ENCODE measurements at regions not wholly inside any gene's neighbourhood (a gene's known extent, or its start where the extent isn't known, plus 50 kb on each side); places are given as distances from the start of the nearest gene placed in this dataset.

- no peak for TF ChIP-seq CTCF (IDR thresholded peaks at IDR 0.05; ENCODE audit: unreplicated experiment)
- DNase-seq (ENCODE audit: low spot score, unreplicated experiment): no peak
- Mint-ChIP-seq H3K4me1 (ENCODE audit: low read depth) (peaks cover 10% of the 10 kb centered on the region), H3K36me3 (ENCODE audit: insufficient read depth) (no peaks in the 10 kb centered on the region), H3K4me3 (ENCODE audit: low read depth) (no peak overlapping the region), H3K27me3 (no peaks in the 10 kb centered on the region), H3K9me3 (ENCODE audit: low read depth) (peaks cover 3% of the 10 kb centered on the region), H3K27ac (no peak overlapping the region)
These were observed 1026.4 kb upstream of the COX7C start for GRCh38 chr5:85591311-85591710.

- Mint-ChIP-seq H3K27ac (no peak overlapping the region), H3K27me3 (no peaks in the 10 kb centered on the region), H3K36me3 (ENCODE audit: insufficient read depth) (no peaks in the 10 kb centered on the region), H3K9me3 (ENCODE audit: low read depth) (no peaks in the 10 kb centered on the region), H3K4me3 (ENCODE audit: low read depth) (no peak overlapping the region), H3K4me1 (ENCODE audit: low read depth) (no peaks in the 10 kb centered on the region)
- DNase-seq (ENCODE audit: low spot score, unreplicated experiment): no peak
- TF ChIP-seq CTCF (IDR thresholded peaks at IDR 0.05; ENCODE audit: unreplicated experiment): no peak
These were observed 1014.9 kb upstream of the COX7C start for GRCh38 chr5:85602843-85603242.

GRCh38 chr5:85604378-85604777 lies 1013.4 kb upstream of the COX7C start:
- H3K36me3 Mint-ChIP-seq (ENCODE audit: insufficient read depth): no peaks in the 10 kb centered on the region
- H3K4me3 Mint-ChIP-seq (ENCODE audit: low read depth): no peak overlapping the region
- H3K27me3 Mint-ChIP-seq: no peaks in the 10 kb centered on the region
- no peak overlapping the region for H3K27ac Mint-ChIP-seq
- no peak for DNase-seq (ENCODE audit: low spot score, unreplicated experiment)
- no peak for TF ChIP-seq CTCF (IDR thresholded peaks at IDR 0.05; ENCODE audit: unreplicated experiment)
- no peaks in the 10 kb centered on the region for H3K4me1 Mint-ChIP-seq (ENCODE audit: low read depth)
- H3K9me3 Mint-ChIP-seq (ENCODE audit: low read depth): no peaks in the 10 kb centered on the region

- H3K4me1 Mint-ChIP-seq (ENCODE audit: low read depth): no peaks in the 10 kb centered on the region
- H3K4me3 Mint-ChIP-seq (ENCODE audit: low read depth): no peak overlapping the region
- DNase-seq (ENCODE audit: low spot score, unreplicated experiment): no peak
- H3K27ac Mint-ChIP-seq: no peak overlapping the region
- H3K27me3 Mint-ChIP-seq: no peaks in the 10 kb centered on the region
- H3K36me3 Mint-ChIP-seq (ENCODE audit: insufficient read depth): no peaks in the 10 kb centered on the region
- TF ChIP-seq CTCF (IDR thresholded peaks at IDR 0.05; ENCODE audit: unreplicated experiment): no peak
- H3K9me3 Mint-ChIP-seq (ENCODE audit: low read depth): no peaks in the 10 kb centered on the region
These were observed 1013.0 kb upstream of the COX7C start for GRCh38 chr5:85604786-85605185.

- H3K9me3 Mint-ChIP-seq (ENCODE audit: low read depth): no peaks in the 10 kb centered on the region
- DNase-seq (ENCODE audit: low spot score, unreplicated experiment): no peak
- no peak overlapping the region for H3K27ac Mint-ChIP-seq
- H3K4me3 Mint-ChIP-seq (ENCODE audit: low read depth): no peak overlapping the region
- no peaks in the 10 kb centered on the region for H3K36me3 Mint-ChIP-seq (ENCODE audit: insufficient read depth)
- H3K4me1 Mint-ChIP-seq (ENCODE audit: low read depth): no peaks in the 10 kb centered on the region
- no peaks in the 10 kb centered on the region for H3K27me3 Mint-ChIP-seq
- TF ChIP-seq CTCF (IDR thresholded peaks at IDR 0.05; ENCODE audit: unreplicated experiment): no peak
These were observed 1012.4 kb upstream of the COX7C start for GRCh38 chr5:85605381-85605780.

Measured in progenitor cell of endocrine pancreas (in vitro differentiated cells).